Neural cell (in vitro differentiated cells): ENCODE measurements at regions not wholly inside any gene's neighbourhood (a gene's known extent, or its start where the extent isn't known, plus 50 kb on each side); places are given as distances from the start of the nearest gene placed in this dataset.

Source experiments
- H2AFZ ChIP-seq: fragments of 200-600, 300-800 bp; sonication (generic), shearing (Covaris generic); 2 replicates; pipeline ENCODE4 v1.6.0; 2014; ENCODE audit warnings: low read depth, mild to moderate bottlenecking, antibody characterized with exemption, low read length, moderate library complexity
- H3F3A ChIP-seq: fragments of 200-600 bp; shearing (Covaris generic); 2 replicates; pipeline ENCODE4 v1.6.1; 2016; ENCODE audit warnings: mild to moderate bottlenecking, moderate library complexity, mixed read lengths, antibody characterized with exemption, low read length; ENCODE audit not compliant: insufficient read depth, poor library complexity, severe bottlenecking
- H3K27ac ChIP-seq: fragments of 200-600, 300-800 bp; sonication (generic), shearing (Covaris generic); 2 replicates; pipeline ENCODE4 v1.5.1; 2014; ENCODE audit warnings: mild to moderate bottlenecking, low read length, moderate library complexity
- H3K27me3 ChIP-seq: fragments of 300-800, 200-600 bp; sonication (generic), shearing (Covaris generic); 2 replicates; pipeline ENCODE4 v1.6.0; 2014; ENCODE audit warnings: mild to moderate bottlenecking, low read depth, low read length, moderate library complexity; ENCODE audit not compliant: insufficient read depth
- H3K36me3 ChIP-seq: fragments of 300-800, 200-600 bp; sonication (generic), shearing (Covaris generic); 2 replicates; pipeline ENCODE4 v1.5.1; 2014; ENCODE audit warnings: mild to moderate bottlenecking, antibody characterized with exemption, low read length, moderate library complexity; ENCODE audit not compliant: insufficient read depth
- H3K4me2 ChIP-seq: fragments of 300-800, 200-600 bp; sonication (generic), shearing (Covaris generic); 2 replicates; pipeline ENCODE4 v1.6.0; 2014; ENCODE audit warnings: mild to moderate bottlenecking, low read length
- H3K4me3 ChIP-seq: fragments of 300-800, 200-600 bp; sonication (generic), shearing (Covaris generic); 2 replicates; pipeline ENCODE4 v1.5.1; 2014; ENCODE audit warnings: mild to moderate bottlenecking, low read length, moderate library complexity
- H3K79me2 ChIP-seq: fragments of 200-600 bp; shearing (Covaris generic); replicated peaks from 2 replicates; pipeline ENCODE4 v1.6.0; 2014; ENCODE audit warnings: mild to moderate bottlenecking, low read length, moderate library complexity; ENCODE audit not compliant: insufficient read depth
- H3K9ac ChIP-seq: fragments of 300-800, 200-600 bp; sonication (generic), shearing (Covaris generic); 2 replicates; pipeline ENCODE4 v1.6.1; 2016; ENCODE audit warnings: mild to moderate bottlenecking, low read length, mixed read lengths
- H3K9me2 ChIP-seq: fragments of 200-600 bp; shearing (Covaris generic); 2 replicates; pipeline ENCODE4 v1.6.1; 2016; ENCODE audit warnings: mild to moderate bottlenecking, low read length, mixed read lengths; ENCODE audit not compliant: insufficient read depth
- H3K9me3 ChIP-seq: fragments of 200-600, 300-800 bp; sonication (generic), shearing (Covaris generic); 2 replicates; pipeline ENCODE4 v1.6.1; 2016; ENCODE audit warnings: mild to moderate bottlenecking, mixed run types, low read length, moderate library complexity, mixed read lengths
- H4K20me1 ChIP-seq: fragments of 200-600 bp; shearing (Covaris generic); 2 replicates; pipeline ENCODE4 v1.6.1; 2016; ENCODE audit warnings: mild to moderate bottlenecking, mixed run types; ENCODE audit not compliant: insufficient read depth
- CTCF ChIP-seq: fragments of 450-650 bp; IDR thresholded peaks from 2 replicates; pipeline ENCODE4 v1.5.1; 2014; ENCODE audit warnings: antibody characterized with exemption, mild to moderate bottlenecking, moderate library complexity; ENCODE audit not compliant: poor library complexity, severe bottlenecking
- EP300 ChIP-seq: fragments of 450-650 bp; conservative IDR thresholded peaks from 2 replicates; pipeline ENCODE4 v1.6.1; 2014; ENCODE audit warnings: antibody characterized with exemption, mild to moderate bottlenecking, moderate library complexity; ENCODE audit not compliant: poor library complexity, severe bottlenecking
- EZH2 ChIP-seq: fragments of 200-600, 300-800 bp; shearing (Covaris generic), sonication (generic); IDR thresholded peaks from 2 replicates; pipeline ENCODE4 v1.6.1; 2014; ENCODE audit warnings: antibody characterized with exemption, low read length, borderline replicate concordance, mild to moderate bottlenecking; ENCODE audit not compliant: insufficient read depth, poor library complexity, severe bottlenecking
- MXI1 ChIP-seq: fragments of 450-650 bp; conservative IDR thresholded peaks from 2 replicates; pipeline ENCODE4 v1.6.1; 2014; ENCODE audit warnings: antibody characterized with exemption, mild to moderate bottlenecking; ENCODE audit not compliant: poor library complexity, severe bottlenecking
- POLR2AphosphoS5 ChIP-seq: IDR thresholded peaks from 2 replicates; pipeline ENCODE4 v1.6.1; 2012
- RAD21 ChIP-seq: fragments of 450-650 bp; conservative IDR thresholded peaks from 2 replicates; pipeline ENCODE4 v1.6.1; 2014; ENCODE audit warnings: antibody characterized with exemption, mild to moderate bottlenecking, moderate library complexity
- REST ChIP-seq: IDR thresholded peaks from 2 replicates; pipeline ENCODE4 v1.6.1; 2012; ENCODE audit warnings: borderline replicate concordance
- SMC3 ChIP-seq: fragments of 450-650 bp; conservative IDR thresholded peaks from 2 replicates; pipeline ENCODE4 v1.6.1; 2014; ENCODE audit warnings: antibody characterized with exemption, mild to moderate bottlenecking, moderate library complexity; ENCODE audit not compliant: poor library complexity
- TAF1 ChIP-seq: IDR thresholded peaks from 2 replicates; pipeline ENCODE4 v1.6.1; 2012; ENCODE audit warnings: low read depth

DNA sequence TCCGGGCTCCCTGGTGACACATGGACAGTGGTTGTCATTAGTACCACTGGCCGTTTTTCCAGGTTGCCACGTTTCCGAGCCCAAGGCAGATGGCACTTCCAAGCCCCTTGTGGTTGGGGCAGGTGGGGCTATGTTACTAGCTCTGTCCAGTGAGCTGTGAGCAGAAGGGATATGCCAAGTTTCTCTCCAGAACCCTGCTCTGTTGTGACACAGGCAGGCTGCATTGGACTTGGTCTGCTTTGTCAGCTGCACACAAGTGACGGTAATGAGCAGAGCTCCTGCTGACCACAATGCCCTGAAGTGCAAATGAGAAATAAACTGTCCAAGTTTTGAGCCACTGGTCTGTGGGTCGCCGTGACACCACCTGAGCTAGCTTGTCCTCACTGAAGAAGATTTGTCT lies 118.8 kb downstream of the GYPC start:
- no peak overlapping the region for H3K27ac ChIP-seq
- no peak overlapping the region for H3K9ac ChIP-seq
- no peaks in the 10 kb centered on the region for H3K9me3 ChIP-seq
- TF ChIP-seq POLR2AphosphoS5 = no peak
- no peak for TF ChIP-seq CTCF
- no peak for TF ChIP-seq MXI1
- TF ChIP-seq EZH2 = no peak
- TF ChIP-seq EP300 = no peak
- no peak for TF ChIP-seq TAF1
- no peak for TF ChIP-seq REST
- no peak for TF ChIP-seq RAD21
- TF ChIP-seq SMC3 = no peak
- H4K20me1 ChIP-seq = no peaks in the 10 kb centered on the region
- no peaks in the 10 kb centered on the region for H3K79me2 ChIP-seq
- H3F3A ChIP-seq = no peaks in the 10 kb centered on the region
- no peak overlapping the region for H2AFZ ChIP-seq
- no peaks in the 10 kb centered on the region for H3K9me2 ChIP-seq
- no peaks in the 10 kb centered on the region for H3K36me3 ChIP-seq
- H3K4me3 ChIP-seq = no peak overlapping the region
- H3K27me3 ChIP-seq = peaks cover 6% of the 10 kb centered on the region
- no peak overlapping the region for H3K4me2 ChIP-seq

DNA sequence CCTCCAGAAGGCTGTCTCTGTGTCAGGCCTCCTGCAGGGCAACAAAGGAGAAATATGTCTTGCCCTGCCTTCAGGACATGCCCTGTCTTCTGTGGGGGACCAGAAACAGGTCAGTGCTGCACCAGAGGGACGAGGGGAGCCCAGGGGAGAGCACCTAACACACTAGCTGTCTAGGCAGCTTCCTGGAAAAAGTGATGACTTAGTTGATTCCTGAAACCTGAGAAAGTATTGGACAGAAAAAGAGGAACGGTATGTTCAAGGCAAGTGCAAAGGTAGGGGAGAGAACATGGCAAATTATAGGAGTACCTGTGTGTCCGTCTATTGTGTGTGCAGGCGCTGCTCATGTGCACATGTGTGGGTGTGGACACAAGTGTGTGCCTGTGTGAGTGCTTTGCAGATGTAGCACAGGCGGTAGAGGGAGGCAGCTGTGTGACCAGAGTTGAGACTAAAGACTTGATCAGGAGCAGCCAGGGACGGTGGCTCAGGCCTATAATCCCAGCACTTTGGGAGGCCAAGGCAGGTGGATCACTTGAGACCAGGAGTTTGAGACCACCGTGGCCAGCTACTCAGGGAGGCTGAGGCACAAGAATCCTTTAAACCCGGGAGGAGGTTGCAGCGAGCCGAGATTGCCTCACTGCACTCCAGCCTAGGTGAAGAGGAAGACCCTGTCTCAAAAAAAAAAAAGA lies 119.5 kb downstream of the GYPC start:
- Histone ChIP-seq H3K9me2 (no peaks in the 10 kb centered on the region), H3K4me3 (no peak overlapping the region), H3K27me3 (peaks cover 6% of the 10 kb centered on the region), H3K36me3 (no peaks in the 10 kb centered on the region), H3K9ac (no peak overlapping the region), H3K27ac (no peak overlapping the region), H4K20me1 (no peaks in the 10 kb centered on the region), H3K79me2 (no peaks in the 10 kb centered on the region), H3F3A (no peaks in the 10 kb centered on the region), H3K4me2 (no peak overlapping the region), H2AFZ (no peak overlapping the region), H3K9me3 (no peaks in the 10 kb centered on the region)
- TF ChIP-seq TAF1 (no peak), SMC3 (no peak), MXI1 (no peak), RAD21 (no peak), EZH2 (no peak), CTCF (no peak), EP300 (no peak), POLR2AphosphoS5 (no peak)
